GM12874 (cell line): ENCODE measurements at regions not wholly inside any gene's neighbourhood (a gene's known extent, or its start where the extent isn't known, plus 50 kb on each side); places are given as distances from the start of the nearest gene placed in this dataset.

ENCODE experiments used
- CTCF ChIP-seq: IDR thresholded peaks from 2 replicates; pipeline ENCODE4 v1.5.1; 2011; ENCODE audit warnings: low read depth, mild to moderate bottlenecking, control low read depth, low read length, moderate library complexity; ENCODE audit not compliant: insufficient read depth

GRCh38 chr11:127385071-127385470 is 384.5 kb upstream of the KIRREL3 start:
- TF ChIP-seq CTCF = no peak

- TF ChIP-seq CTCF = no peak
Measured at GRCh38 chr11:127383026-127383425, 382.5 kb upstream of the KIRREL3 start.

GRCh38 chr11:127381247-127381646 is 380.7 kb upstream of the KIRREL3 start:
- no peak for TF ChIP-seq CTCF

GRCh38 chr11:127379686-127380085 is 379.1 kb upstream of the KIRREL3 start:
- no peak for TF ChIP-seq CTCF

GRCh38 chr11:127376301-127376700 is 375.7 kb upstream of the KIRREL3 start:
- no peak for TF ChIP-seq CTCF

GRCh38 chr11:127369356-127369755 is 368.8 kb upstream of the KIRREL3 start:
- no peak for TF ChIP-seq CTCF

GRCh38 chr11:127362754-127363308 is 362.3 kb upstream of the KIRREL3 start:
- TF ChIP-seq CTCF = no peak
